ENCODE measurements at regions not wholly inside any gene's neighbourhood (a gene's known extent, or its start where the extent isn't known, plus 50 kb on each side); places are given as distances from the start of the nearest gene placed in this dataset.

- TF ChIP-seq POLR2A (IDR thresholded peaks at IDR 0.05; ENCODE audit: low read depth, low read length) (no peak), TAF1 (IDR thresholded peaks at IDR 0.05; ENCODE audit: low read depth, low read length) (no peak), POLR2AphosphoS5 (IDR thresholded peaks at IDR 0.05; ENCODE audit: low read depth, low read length) (no peak)
These were observed 378.7 kb downstream of the MCTP2 start for GRCh38 chr15:94610069-94610468.

Data from GM12891 (cell line).